Endothelial cell (in vitro differentiated cells): ENCODE measurements at regions not wholly inside any gene's neighbourhood (a gene's known extent, or its start where the extent isn't known, plus 50 kb on each side); places are given as distances from the start of the nearest gene placed in this dataset.
"Not testable (repeated sequence)": the region's sequence is repeated elsewhere in the genome, so short reads cannot be mapped to it uniquely, and the experiment has no call there.

Source experiments
- DNase-seq: peaks from one replicate; pipeline ENCODE4 v3.0.0; 2021; ENCODE audit warnings: low spot score
- H3K27ac Mint-ChIP-seq: one replicate; pipeline ENCODE4 v1.8.0; 2021; ENCODE audit warnings: mixed read lengths, inconsistent platforms; ENCODE audit not compliant: unreplicated experiment
- H3K27me3 Mint-ChIP-seq: one replicate; pipeline ENCODE4 v1.8.0; 2021; ENCODE audit warnings: mild to moderate bottlenecking, moderate library complexity, mixed read lengths, inconsistent platforms; ENCODE audit not compliant: unreplicated experiment
- H3K36me3 Mint-ChIP-seq: one replicate; pipeline ENCODE4 v1.8.0; 2021; ENCODE audit warnings: mild to moderate bottlenecking, low read depth, mixed read lengths, inconsistent platforms; ENCODE audit not compliant: unreplicated experiment
- H3K4me1 Mint-ChIP-seq: one replicate; pipeline ENCODE4 v1.8.0; 2021; ENCODE audit warnings: mild to moderate bottlenecking, mixed read lengths, inconsistent platforms; ENCODE audit not compliant: unreplicated experiment
- H3K4me3 Mint-ChIP-seq: one replicate; pipeline ENCODE4 v1.8.0; 2021; ENCODE audit warnings: mild to moderate bottlenecking, mixed read lengths, inconsistent platforms; ENCODE audit not compliant: unreplicated experiment
- H3K9me3 Mint-ChIP-seq: one replicate; pipeline ENCODE4 v1.8.0; 2021; ENCODE audit warnings: mixed read lengths, inconsistent platforms; ENCODE audit not compliant: unreplicated experiment
- TF ChIP-seq, protein P1 (sequence below): fragments of 200-600 bp; sonication (generic); IDR thresholded peaks from one replicate; pipeline ENCODE4 v1.5.0; 2021; ENCODE audit warnings: antibody characterized with exemption; ENCODE audit not compliant: unreplicated experiment

DNA sequence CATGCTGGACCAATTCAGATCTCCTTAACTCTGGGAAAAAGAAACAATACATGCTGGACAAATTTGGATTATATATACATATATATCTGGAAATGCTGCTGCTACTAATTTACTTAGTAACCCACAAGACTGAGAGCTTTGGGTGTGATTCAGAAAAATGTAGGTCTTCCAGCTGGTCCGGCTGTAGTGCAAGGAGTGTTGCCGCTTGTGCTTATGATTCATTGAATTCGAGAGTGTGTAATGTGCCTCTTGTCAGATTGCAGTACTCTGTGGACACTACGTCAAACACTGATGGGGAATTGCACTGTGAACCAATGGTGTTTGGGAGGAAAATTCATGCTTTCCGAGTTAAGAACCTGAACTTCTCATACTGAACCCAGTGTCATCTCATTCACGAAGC, 1155.5 kb downstream of the EPHA7 start:
- Mint-ChIP-seq H3K4me1 (no peaks in the 10 kb centered on the region), H3K27ac (no peak overlapping the region), H3K27me3 (no peaks in the 10 kb centered on the region), H3K36me3 (no peaks in the 10 kb centered on the region), H3K9me3 (no peaks in the 10 kb centered on the region), H3K4me3 (no peak overlapping the region)
- TF ChIP-seq, protein P1, sequence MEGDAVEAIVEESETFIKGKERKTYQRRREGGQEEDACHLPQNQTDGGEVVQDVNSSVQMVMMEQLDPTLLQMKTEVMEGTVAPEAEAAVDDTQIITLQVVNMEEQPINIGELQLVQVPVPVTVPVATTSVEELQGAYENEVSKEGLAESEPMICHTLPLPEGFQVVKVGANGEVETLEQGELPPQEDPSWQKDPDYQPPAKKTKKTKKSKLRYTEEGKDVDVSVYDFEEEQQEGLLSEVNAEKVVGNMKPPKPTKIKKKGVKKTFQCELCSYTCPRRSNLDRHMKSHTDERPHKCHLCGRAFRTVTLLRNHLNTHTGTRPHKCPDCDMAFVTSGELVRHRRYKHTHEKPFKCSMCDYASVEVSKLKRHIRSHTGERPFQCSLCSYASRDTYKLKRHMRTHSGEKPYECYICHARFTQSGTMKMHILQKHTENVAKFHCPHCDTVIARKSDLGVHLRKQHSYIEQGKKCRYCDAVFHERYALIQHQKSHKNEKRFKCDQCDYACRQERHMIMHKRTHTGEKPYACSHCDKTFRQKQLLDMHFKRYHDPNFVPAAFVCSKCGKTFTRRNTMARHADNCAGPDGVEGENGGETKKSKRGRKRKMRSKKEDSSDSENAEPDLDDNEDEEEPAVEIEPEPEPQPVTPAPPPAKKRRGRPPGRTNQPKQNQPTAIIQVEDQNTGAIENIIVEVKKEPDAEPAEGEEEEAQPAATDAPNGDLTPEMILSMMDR = no peak
- DNase-seq = no peak

DNA sequence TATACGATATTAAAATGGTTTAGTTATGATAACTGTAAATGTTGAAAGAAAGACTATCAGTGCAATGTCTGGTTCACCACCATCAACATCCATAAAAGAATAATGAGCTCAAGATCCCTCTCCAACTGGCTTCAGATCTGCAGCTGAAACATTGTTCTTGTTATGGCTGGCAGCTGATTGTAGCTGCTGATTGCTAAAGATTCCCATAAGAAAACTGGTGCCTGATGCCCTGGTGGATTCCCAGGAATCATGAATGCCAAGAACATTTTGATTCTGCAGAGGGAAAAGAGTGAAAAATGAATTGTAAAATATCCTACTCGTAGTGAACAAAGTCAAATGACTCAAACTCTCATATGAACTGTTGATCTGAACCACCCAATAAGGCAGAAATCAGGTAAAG, 1160.2 kb downstream of the EPHA7 start:
- no peak for DNase-seq
- H3K4me1 Mint-ChIP-seq = no peaks in the 10 kb centered on the region
- TF ChIP-seq, protein P1 = no peak

DNA sequence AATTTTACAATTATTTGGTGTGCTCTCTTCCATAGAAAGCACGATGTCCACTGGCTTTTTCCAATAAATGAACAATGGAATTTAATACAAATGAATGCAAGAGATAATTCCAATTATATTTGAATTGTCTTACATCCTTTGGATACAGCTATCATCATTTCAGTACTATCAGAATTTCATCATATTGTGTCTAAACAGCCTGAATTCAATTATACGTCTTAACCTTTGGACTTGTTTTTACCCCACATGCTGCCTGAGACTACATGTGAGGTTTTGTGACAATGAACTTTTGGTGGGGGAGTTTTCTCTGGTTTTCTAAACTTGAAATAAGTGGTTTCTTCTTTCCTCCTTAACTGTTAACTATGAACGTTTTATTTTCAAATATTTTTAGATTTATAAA, 1176.0 kb downstream of the EPHA7 start:
- no peaks in the 10 kb centered on the region for H3K27me3 Mint-ChIP-seq
- H3K4me3 Mint-ChIP-seq = no peak overlapping the region

More for the DNA sequence above, 1160.2 kb downstream of the EPHA7 start:
- no peak overlapping the region for H3K27ac Mint-ChIP-seq
- H3K4me3 Mint-ChIP-seq = no peak overlapping the region
- H3K36me3 Mint-ChIP-seq = no peaks in the 10 kb centered on the region
- no peaks in the 10 kb centered on the region for H3K9me3 Mint-ChIP-seq
- H3K27me3 Mint-ChIP-seq = no peaks in the 10 kb centered on the region

DNA sequence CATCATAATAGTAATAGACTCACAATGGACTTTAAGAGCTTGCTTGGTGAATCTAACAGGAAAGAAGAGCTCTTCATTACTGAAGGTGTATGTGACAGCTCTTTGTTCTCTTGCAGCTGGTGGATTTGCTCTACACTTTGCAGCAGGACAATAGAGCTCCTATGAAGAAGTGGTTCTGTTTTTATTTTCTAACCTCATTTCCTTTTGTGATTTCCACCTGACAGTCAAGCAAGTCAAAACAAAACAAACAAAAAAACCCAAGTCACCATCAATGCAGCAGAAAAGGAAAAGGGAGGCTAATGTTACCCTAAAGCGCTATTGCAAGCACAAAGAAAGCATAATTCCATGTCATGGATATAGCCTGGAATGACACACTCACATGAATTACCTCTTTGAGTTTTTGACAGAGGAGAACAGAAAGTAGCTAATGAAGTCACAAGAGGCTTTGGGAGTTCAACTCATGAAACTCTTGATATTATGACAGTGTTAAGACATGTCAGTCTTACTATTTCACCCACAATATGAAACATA, 1188.1 kb downstream of the EPHA7 start:
- Mint-ChIP-seq H3K4me3 (no peak overlapping the region), H3K27ac (peak overlapping the region; percentile 89), H3K9me3 (no peaks in the 10 kb centered on the region), H3K36me3 (no peaks in the 10 kb centered on the region), H3K4me1 (peaks cover 18% of the 10 kb centered on the region), H3K27me3 (no peaks in the 10 kb centered on the region)
- TF ChIP-seq, protein P1 = no peak
- no peak for DNase-seq

More for the DNA sequence above, 1176.0 kb downstream of the EPHA7 start:
- TF ChIP-seq, protein P1 = no peak
- no peak overlapping the region for H3K27ac Mint-ChIP-seq
- no peaks in the 10 kb centered on the region for H3K9me3 Mint-ChIP-seq
- DNase-seq = no peak
- no peaks in the 10 kb centered on the region for H3K36me3 Mint-ChIP-seq
- H3K4me1 Mint-ChIP-seq = no peaks in the 10 kb centered on the region

DNA sequence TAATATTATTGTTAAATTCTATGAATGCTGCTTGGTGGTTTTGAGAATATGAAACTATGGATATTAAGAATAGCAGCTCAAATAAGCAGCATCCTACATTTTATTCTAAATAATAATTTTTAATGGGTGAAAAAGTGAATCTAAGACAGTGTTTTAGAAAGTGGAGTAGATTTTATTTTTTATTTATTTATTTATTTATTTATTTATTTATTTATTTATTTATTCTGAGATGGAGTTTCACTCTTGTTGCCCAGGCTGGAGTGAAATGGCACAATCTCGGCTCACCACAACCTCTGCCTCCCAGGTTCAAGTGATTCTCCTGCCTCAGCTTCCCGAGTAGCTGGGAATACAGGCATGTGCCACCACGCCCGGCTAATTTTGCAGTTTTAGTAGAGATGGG, 1199.4 kb downstream of the EPHA7 start:
- H3K36me3 Mint-ChIP-seq, H3K27ac Mint-ChIP-seq, H3K4me1 Mint-ChIP-seq, H3K4me3 Mint-ChIP-seq, H3K27me3 Mint-ChIP-seq, DNase-seq, H3K9me3 Mint-ChIP-seq: not testable (repeated sequence)
